SK-N-MC (cell line): ENCODE measurements at regions not wholly inside any gene's neighbourhood (a gene's known extent, or its start where the extent isn't known, plus 50 kb on each side); places are given as distances from the start of the nearest gene placed in this dataset.

Source experiments
- EZH2 ChIP-seq: fragments of 200-600 bp; sonication (generic); IDR thresholded peaks from one replicate; pipeline ENCODE4 v1.6.1; 2017; ENCODE audit warnings: antibody characterized with exemption
- FOXP2 ChIP-seq: optimal IDR thresholded peaks from 2 replicates; pipeline ENCODE3; 2011; ENCODE audit warnings: mild to moderate bottlenecking, moderate library complexity; ENCODE audit not compliant: insufficient read depth; ENCODE audit errors: extremely low read length, control extremely low read depth
- POLR2AphosphoS5 ChIP-seq: IDR thresholded peaks from 2 replicates; pipeline ENCODE4 v1.6.1; 2012; ENCODE audit warnings: mild to moderate bottlenecking, low read depth, low read length, borderline replicate concordance

DNA sequence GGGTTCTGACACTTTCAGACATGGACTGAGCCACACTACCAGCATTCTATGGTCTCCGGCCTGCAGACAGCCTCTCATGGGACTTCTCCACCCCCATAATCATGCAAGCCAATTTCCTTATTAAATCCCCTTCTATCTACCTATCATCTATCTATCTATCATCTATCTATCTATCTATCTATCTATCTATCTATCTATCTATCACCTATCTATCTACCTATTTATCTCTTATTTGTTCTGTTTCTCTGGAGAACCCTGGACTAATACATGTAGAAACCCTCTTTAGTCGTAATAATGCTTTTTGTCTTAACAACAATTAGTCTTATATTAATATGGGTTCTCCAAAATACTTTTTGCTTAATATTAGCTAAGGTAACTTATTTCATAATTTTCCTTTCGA, 174.1 kb upstream of the PRSS16 start:
- TF ChIP-seq POLR2AphosphoS5: no peak
- no peak for TF ChIP-seq EZH2
- TF ChIP-seq FOXP2: no peak
